ENCODE measurements at regions not wholly inside any gene's neighbourhood (a gene's known extent, or its start where the extent isn't known, plus 50 kb on each side); places are given as distances from the start of the nearest gene placed in this dataset.
A peak's percentile ranks its signal among the peaks of the same experiment; 100 is the strongest.

DNA sequence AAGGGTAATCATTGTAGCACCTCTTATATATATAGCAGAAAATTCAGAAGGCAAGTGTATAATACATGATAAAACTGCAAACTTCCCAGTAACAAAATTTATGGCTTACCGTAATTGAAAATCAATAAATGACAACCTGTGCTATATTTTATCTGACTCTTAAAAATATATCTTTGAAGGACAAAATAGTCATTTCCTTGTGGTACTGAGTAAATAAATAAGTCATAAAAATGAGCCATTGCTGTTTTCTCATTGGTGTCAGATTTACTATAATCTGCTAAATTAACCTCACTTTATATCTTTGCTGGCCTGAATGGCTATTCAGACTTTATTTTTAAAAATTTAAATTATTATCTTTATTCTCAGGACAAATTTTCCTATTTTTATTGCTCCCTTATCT is 1319.1 kb upstream of the SPRY2 start:
- Histone ChIP-seq H3K4me1 (ENCODE audit: control insufficient read depth in 3 of 3, insufficient read depth in 2 of 3, low read depth in 1 of 3, low read length in 2 of 3) (no peaks in the 10 kb centered on the region), H3K4me3 (ENCODE audit: low read depth in 1 of 3, low read length in 3 of 3) (no peak overlapping the region), H3K27ac (ENCODE audit: low read depth in 1 of 3, low read length in 2 of 3) (no peak overlapping the region), H3K27me3 (ENCODE audit: control insufficient read depth in 3 of 3, insufficient read depth in 3 of 3, low read length in 3 of 3) (no peaks in the 10 kb centered on the region), H3K9me3 (ENCODE audit: control insufficient read depth in 2 of 2, insufficient read depth in 1 of 2, low read depth in 1 of 2, low read length in 1 of 2) (peaks cover 0 to 9% of the 10 kb centered on the region in 2 donors), H3K36me3 (ENCODE audit: control insufficient read depth in 3 of 3, insufficient read depth in 2 of 3, low read depth in 1 of 3, low read length in 3 of 3) (no peaks in the 10 kb centered on the region)
- FAIRE-seq (no peak), DNase-seq (no peak)
- WGBS, 3 donors = 19 to 72% (median 52%) methylated on average over 1 of the region's 1 CpG

GRCh38 chr13:81658598-81659370 is 1317.9 kb upstream of the SPRY2 start:
- DNase-seq = no peak
- Histone ChIP-seq H3K27me3 (ENCODE audit: control insufficient read depth in 3 of 3, insufficient read depth in 3 of 3, low read length in 3 of 3) (no peaks in the 10 kb centered on the region), H3K27ac (ENCODE audit: low read depth in 1 of 3, low read length in 2 of 3) (no peak overlapping the region), H3K9me3 (ENCODE audit: control insufficient read depth in 2 of 2, insufficient read depth in 1 of 2, low read depth in 1 of 2, low read length in 1 of 2) (peaks cover 0 to 9% of the 10 kb centered on the region in 2 donors), H3K4me3 (ENCODE audit: low read depth in 1 of 3, low read length in 3 of 3) (no peak overlapping the region), H3K4me1 (ENCODE audit: control insufficient read depth in 3 of 3, insufficient read depth in 2 of 3, low read depth in 1 of 3, low read length in 2 of 3) (no peaks in the 10 kb centered on the region), H3K36me3 (ENCODE audit: control insufficient read depth in 3 of 3, insufficient read depth in 2 of 3, low read depth in 1 of 3, low read length in 3 of 3) (no peaks in the 10 kb centered on the region)
- FAIRE-seq = no peak
- 61 to 71% (median 68%) methylated on average over 8 of the region's 8 CpGs for WGBS, 3 donors

DNA sequence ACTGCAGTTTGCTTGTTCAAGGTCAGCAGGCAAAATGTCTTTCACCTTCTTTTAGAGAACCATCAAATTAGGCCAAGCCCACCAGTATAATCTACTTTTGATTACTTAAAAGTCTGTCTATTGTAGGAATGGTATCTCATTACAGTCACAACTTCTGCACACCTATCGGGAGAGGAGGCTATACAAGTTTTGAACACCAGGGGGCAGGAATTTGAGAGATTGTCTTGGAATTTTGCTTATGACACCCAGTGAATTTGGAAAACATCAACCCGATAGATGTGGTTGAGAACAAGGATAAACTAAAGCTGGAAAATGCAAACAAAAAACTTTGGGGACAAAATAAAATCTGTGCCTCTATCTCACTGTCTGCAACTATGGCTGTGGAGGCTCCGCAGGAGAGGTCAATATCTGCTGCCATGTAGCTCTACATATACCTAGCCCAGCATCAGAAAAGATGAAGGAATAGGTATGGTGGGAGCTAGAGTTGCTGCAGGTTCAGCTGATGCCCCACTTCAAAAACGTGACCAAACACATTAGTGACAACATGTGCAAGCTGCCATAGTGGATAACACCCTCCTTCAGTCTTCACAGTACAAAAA is 1299.2 kb upstream of the SPRY2 start:
- Histone ChIP-seq H3K27ac (ENCODE audit: low read depth in 1 of 3, low read length in 2 of 3) (no peak overlapping the region), H3K4me1 (ENCODE audit: control insufficient read depth in 3 of 3, insufficient read depth in 2 of 3, low read depth in 1 of 3, low read length in 2 of 3) (peaks cover 0 to 3% (median 0%) of the 10 kb centered on the region in 3 donors), H3K4me3 (ENCODE audit: low read depth in 1 of 3, low read length in 3 of 3) (no peak overlapping the region), H3K27me3 (ENCODE audit: control insufficient read depth in 3 of 3, insufficient read depth in 3 of 3, low read length in 3 of 3) (no peaks in the 10 kb centered on the region), H3K9me3 (ENCODE audit: control insufficient read depth in 2 of 2, insufficient read depth in 1 of 2, low read depth in 1 of 2, low read length in 1 of 2) (no peaks in the 10 kb centered on the region), H3K36me3 (ENCODE audit: control insufficient read depth in 3 of 3, insufficient read depth in 2 of 3, low read depth in 1 of 3, low read length in 3 of 3) (no peaks in the 10 kb centered on the region)
- FAIRE-seq (no peak), DNase-seq (peak; percentile 28 to 30)
- 65 to 80% (median 79%) methylated on average over 4 of the region's 4 CpGs for WGBS, 3 donors

DNA sequence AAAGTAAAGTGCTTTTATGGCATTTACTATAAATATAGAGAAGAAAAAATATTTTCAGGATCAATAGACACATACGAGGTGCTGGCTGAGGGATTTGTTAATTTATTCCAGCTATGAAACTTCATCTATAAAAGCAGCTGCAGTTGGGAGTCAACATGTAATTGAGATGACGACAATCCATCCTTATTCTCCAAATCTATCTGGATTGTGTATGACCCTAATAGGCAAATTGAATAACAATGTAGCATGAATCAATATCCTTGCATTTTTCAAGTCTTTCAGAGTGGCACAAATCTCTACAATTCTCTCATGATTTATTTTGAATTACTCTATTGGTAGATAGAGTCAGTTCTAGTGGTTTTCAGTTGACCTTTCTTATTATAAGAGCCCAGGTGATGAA is 1296.5 kb upstream of the SPRY2 start:
- WGBS, 3 donors = 80 to 84% (median 82%) methylated on average over 2 of the region's 2 CpGs
- Histone ChIP-seq H3K4me3 (ENCODE audit: low read depth in 1 of 3, low read length in 3 of 3) (no peak overlapping the region), H3K9me3 (ENCODE audit: control insufficient read depth in 2 of 2, insufficient read depth in 1 of 2, low read depth in 1 of 2, low read length in 1 of 2) (no peaks in the 10 kb centered on the region), H3K27ac (ENCODE audit: low read depth in 1 of 3, low read length in 2 of 3) (no peak overlapping the region), H3K36me3 (ENCODE audit: control insufficient read depth in 3 of 3, insufficient read depth in 2 of 3, low read depth in 1 of 3, low read length in 3 of 3) (no peaks in the 10 kb centered on the region), H3K27me3 (ENCODE audit: control insufficient read depth in 3 of 3, insufficient read depth in 3 of 3, low read length in 3 of 3) (no peaks in the 10 kb centered on the region), H3K4me1 (ENCODE audit: control insufficient read depth in 3 of 3, insufficient read depth in 2 of 3, low read depth in 1 of 3, low read length in 2 of 3) (peaks cover 0 to 3% (median 0%) of the 10 kb centered on the region in 3 donors)
- no peak for FAIRE-seq
- DNase-seq = no peak

DNA sequence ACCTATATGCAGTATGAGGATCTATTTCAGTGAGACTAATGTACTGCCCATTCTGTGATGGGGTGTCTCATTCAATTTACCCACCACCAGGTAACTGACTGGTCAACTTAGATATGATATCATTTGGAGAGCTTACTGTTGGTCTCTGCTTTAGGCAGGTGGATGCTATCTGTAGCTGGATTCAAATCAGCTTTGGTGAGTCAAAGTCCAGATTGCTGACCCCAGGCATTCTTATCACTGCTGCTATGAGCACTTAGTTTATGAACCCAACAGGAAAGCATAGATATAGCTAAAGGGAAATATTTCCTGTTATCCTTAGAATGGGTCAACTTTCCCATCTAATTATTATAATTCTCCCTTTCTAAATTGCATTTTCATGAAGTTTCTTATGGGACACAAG is 1295.2 kb upstream of the SPRY2 start:
- no peak for FAIRE-seq
- Histone ChIP-seq H3K4me1 (ENCODE audit: control insufficient read depth in 3 of 3, insufficient read depth in 2 of 3, low read depth in 1 of 3, low read length in 2 of 3) (peaks cover 0 to 3% (median 0%) of the 10 kb centered on the region in 3 donors), H3K36me3 (ENCODE audit: control insufficient read depth in 3 of 3, insufficient read depth in 2 of 3, low read depth in 1 of 3, low read length in 3 of 3) (no peaks in the 10 kb centered on the region), H3K9me3 (ENCODE audit: control insufficient read depth in 2 of 2, insufficient read depth in 1 of 2, low read depth in 1 of 2, low read length in 1 of 2) (no peaks in the 10 kb centered on the region), H3K27ac (ENCODE audit: low read depth in 1 of 3, low read length in 2 of 3) (no peak overlapping the region), H3K4me3 (ENCODE audit: low read depth in 1 of 3, low read length in 3 of 3) (no peak overlapping the region), H3K27me3 (ENCODE audit: control insufficient read depth in 3 of 3, insufficient read depth in 3 of 3, low read length in 3 of 3) (no peaks in the 10 kb centered on the region)
- DNase-seq = peak; percentile 31 to 62

GRCh38 chr13:81615031-81615430 is 1274.1 kb upstream of the SPRY2 start:
- H3K4me3 ChIP-seq (ENCODE audit: low read depth in 1 of 3, low read length in 3 of 3) = no peak overlapping the region
- FAIRE-seq (no peak), DNase-seq (no peak)
- H3K9me3 ChIP-seq (ENCODE audit: control insufficient read depth in 2 of 2, insufficient read depth in 1 of 2, low read depth in 1 of 2, low read length in 1 of 2) = no peaks in the 10 kb centered on the region
- 88 to 89% (median 89%) methylated on average over 2 of the region's 2 CpGs for WGBS, 3 donors
- H3K27me3 ChIP-seq (ENCODE audit: control insufficient read depth in 3 of 3, insufficient read depth in 3 of 3, low read length in 3 of 3) = no peaks in the 10 kb centered on the region
- H3K27ac ChIP-seq (ENCODE audit: low read depth in 1 of 3, low read length in 2 of 3) = no peak overlapping the region
- H3K4me1 ChIP-seq (ENCODE audit: control insufficient read depth in 3 of 3, insufficient read depth in 2 of 3, low read depth in 1 of 3, low read length in 2 of 3) = no peaks in the 10 kb centered on the region
- H3K36me3 ChIP-seq (ENCODE audit: control insufficient read depth in 3 of 3, insufficient read depth in 2 of 3, low read depth in 1 of 3, low read length in 3 of 3) = no peaks in the 10 kb centered on the region

DNA sequence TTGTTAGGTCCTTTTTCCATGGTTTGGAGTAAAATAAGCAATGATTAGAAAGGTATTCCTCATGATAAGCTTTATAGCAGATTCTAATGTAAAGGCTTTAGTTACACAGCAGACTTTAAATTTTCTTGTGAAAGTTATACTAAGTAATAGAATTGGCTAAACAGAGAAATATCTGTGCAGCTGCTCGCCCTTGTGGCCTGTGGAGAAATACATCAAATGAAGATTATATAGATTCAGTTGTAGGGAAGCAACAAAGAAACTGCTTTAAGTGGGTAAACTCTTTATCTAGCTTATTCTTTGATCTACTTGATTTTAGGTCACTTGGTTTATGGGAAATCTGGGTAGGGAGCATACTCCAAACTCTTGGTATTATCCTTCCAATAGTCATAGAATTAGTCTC is 1269.7 kb upstream of the SPRY2 start:
- Histone ChIP-seq H3K4me3 (ENCODE audit: low read depth in 1 of 3, low read length in 3 of 3) (no peak overlapping the region), H3K9me3 (ENCODE audit: control insufficient read depth in 2 of 2, insufficient read depth in 1 of 2, low read depth in 1 of 2, low read length in 1 of 2) (no peaks in the 10 kb centered on the region), H3K36me3 (ENCODE audit: control insufficient read depth in 3 of 3, insufficient read depth in 2 of 3, low read depth in 1 of 3, low read length in 3 of 3) (no peaks in the 10 kb centered on the region), H3K27me3 (ENCODE audit: control insufficient read depth in 3 of 3, insufficient read depth in 3 of 3, low read length in 3 of 3) (no peaks in the 10 kb centered on the region), H3K4me1 (ENCODE audit: control insufficient read depth in 3 of 3, insufficient read depth in 2 of 3, low read depth in 1 of 3, low read length in 2 of 3) (no peaks in the 10 kb centered on the region), H3K27ac (ENCODE audit: low read depth in 1 of 3, low read length in 2 of 3) (no peak overlapping the region)
- FAIRE-seq = no peak
- DNase-seq = peak in 1 of 2 donors; percentile 5
- WGBS, 3 donors = 50 to 57% (median 53%) methylated on average over 1 of the region's 1 CpG

DNA sequence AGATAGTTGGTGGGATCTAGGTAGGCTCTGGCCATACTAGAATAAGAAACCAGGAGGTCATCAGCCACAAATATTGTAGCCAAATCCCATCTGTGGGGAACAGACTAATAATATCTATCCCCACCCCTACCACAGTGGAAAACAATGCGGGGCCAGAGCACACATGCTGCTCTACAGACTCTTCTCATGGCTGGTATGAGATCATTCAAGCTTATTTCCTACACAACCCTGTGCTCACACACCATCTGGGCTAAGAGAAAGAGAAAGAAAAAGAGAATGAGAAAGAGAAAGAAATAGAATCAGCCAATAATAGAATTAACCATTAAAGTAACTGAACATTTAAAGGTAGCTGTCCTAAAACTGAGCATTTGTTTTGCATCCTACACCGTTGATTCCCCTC is 1268.4 kb upstream of the SPRY2 start:
- H3K36me3 ChIP-seq (ENCODE audit: control insufficient read depth in 3 of 3, insufficient read depth in 2 of 3, low read depth in 1 of 3, low read length in 3 of 3) = no peaks in the 10 kb centered on the region
- FAIRE-seq (no peak), DNase-seq (no peak)
- no peaks in the 10 kb centered on the region for H3K9me3 ChIP-seq (ENCODE audit: control insufficient read depth in 2 of 2, insufficient read depth in 1 of 2, low read depth in 1 of 2, low read length in 1 of 2)
- H3K27me3 ChIP-seq (ENCODE audit: control insufficient read depth in 3 of 3, insufficient read depth in 3 of 3, low read length in 3 of 3) = no peaks in the 10 kb centered on the region
- no peaks in the 10 kb centered on the region for H3K4me1 ChIP-seq (ENCODE audit: control insufficient read depth in 3 of 3, insufficient read depth in 2 of 3, low read depth in 1 of 3, low read length in 2 of 3)
- WGBS, 3 donors = 81 to 86% (median 86%) methylated on average over 2 of the region's 2 CpGs
- no peak overlapping the region for H3K27ac ChIP-seq (ENCODE audit: low read depth in 1 of 3, low read length in 2 of 3)
- no peak overlapping the region for H3K4me3 ChIP-seq (ENCODE audit: low read depth in 1 of 3, low read length in 3 of 3)

DNA sequence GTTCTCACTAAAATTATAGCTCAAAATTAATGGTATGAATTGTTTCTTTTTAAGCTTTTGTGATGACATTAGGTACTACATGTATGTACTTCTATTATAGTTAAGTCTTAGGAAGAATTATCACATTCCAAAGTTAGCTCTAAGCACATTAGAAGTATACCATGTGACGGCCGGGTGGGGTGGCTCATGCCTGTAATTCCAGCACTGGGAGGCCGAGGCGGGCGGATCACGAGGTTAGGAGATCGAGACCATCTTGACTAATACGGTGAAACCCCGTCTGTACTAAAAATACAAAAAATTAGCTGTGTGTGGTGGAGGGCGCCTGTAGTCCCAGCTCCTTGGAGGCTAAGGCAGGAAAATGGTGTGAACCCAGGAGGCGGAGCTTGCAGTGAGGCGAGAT is 1265.1 kb upstream of the SPRY2 start:
- no peaks in the 10 kb centered on the region for H3K4me1 ChIP-seq (ENCODE audit: control insufficient read depth in 3 of 3, insufficient read depth in 2 of 3, low read depth in 1 of 3, low read length in 2 of 3)
- H3K9me3 ChIP-seq (ENCODE audit: control insufficient read depth in 2 of 2, insufficient read depth in 1 of 2, low read depth in 1 of 2, low read length in 1 of 2) = no peaks in the 10 kb centered on the region
- H3K36me3 ChIP-seq (ENCODE audit: control insufficient read depth in 3 of 3, insufficient read depth in 2 of 3, low read depth in 1 of 3, low read length in 3 of 3) = no peaks in the 10 kb centered on the region
- DNase-seq = no peak
- H3K27me3 ChIP-seq (ENCODE audit: control insufficient read depth in 3 of 3, insufficient read depth in 3 of 3, low read length in 3 of 3) = no peaks in the 10 kb centered on the region
- H3K27ac ChIP-seq (ENCODE audit: low read depth in 1 of 3, low read length in 2 of 3) = no peak overlapping the region
- H3K4me3 ChIP-seq (ENCODE audit: low read depth in 1 of 3, low read length in 3 of 3) = no peak overlapping the region
- FAIRE-seq = no peak
- 90 to 94% (median 93%) methylated on average over 12 of the region's 12 CpGs for WGBS, 3 donors

Measured in small intestine (tissue), 7 donors.